ENCODE measurements at regions not wholly inside any gene's neighbourhood (a gene's known extent, or its start where the extent isn't known, plus 50 kb on each side); places are given as distances from the start of the nearest gene placed in this dataset.

Small RNAs in the stretch of these regions (small RNA-seq; reads per million reads assigned to genes)
- 0 reads per million in 7 experiments for gene MIR4770
